GM12878 (cell line): ENCODE measurements at regions not wholly inside any gene's neighbourhood (a gene's known extent, or its start where the extent isn't known, plus 50 kb on each side); places are given as distances from the start of the nearest gene placed in this dataset.

Experiments
- ATAC-seq: fragments of 200-7000 bp; cut with Tn5 transposase; 3 replicates; pipeline ENCODE4 v1.9.1; 2020; ENCODE audit warnings: mild to moderate bottlenecking, moderate library complexity
- BruUV-seq: library from RNA; stranded (reverse); fragments of 400-500 nt; replicated peaks from 2 replicates; lab custom pipeline; 2021; lab: Mats Ljungman, UMichigan
- CTCF ChIA-PET: fragments of 300-600 bp; sonication (Branson Sonifier 250); formaldehyde crosslinking; extraction: SDS; loops from one replicate; lab custom pipeline; 2021; ENCODE audit warnings: inconsistent platforms; lab: Yijun Ruan, JAX
- POLR2A ChIA-PET: fragments of 350-600 bp; formaldehyde crosslinking; extraction: SDS; loops from one replicate; lab custom pipeline; 2021; ENCODE audit warnings: inconsistent platforms; lab: Charles Lee
- RAD21 ChIA-PET: fragments of 300-600 bp; sonication (Branson Sonifier 250); formaldehyde crosslinking; loops from one replicate; lab custom pipeline; 2023; ENCODE audit warnings: antibody characterized with exemption; ENCODE audit not compliant: unreplicated experiment; lab: Charles Lee
- SMC1A ChIA-PET: fragments of 300-600 bp; sonication (Branson Sonifier 250); formaldehyde crosslinking; loops from one replicate; lab custom pipeline; 2023; ENCODE audit not compliant: unreplicated experiment, uncharacterized antibody; lab: Charles Lee
- DNase-seq: peaks from one replicate; pipeline ENCODE4 v3.0.0-alpha.2; 2011; ENCODE audit warnings: low read depth, low spot score
- FAIRE-seq: peaks from 3 replicates; lab custom pipeline; 2011; peaks lifted over from hg19 to GRCh38; lab: Jason Lieb, UNC
- H2AFZ ChIP-seq: 2 replicates; pipeline ENCODE4 v1.6.0; 2011; ENCODE audit warnings: low read depth, low read length, control low read depth; ENCODE audit not compliant: control insufficient read depth
- H3K27ac ChIP-seq: 2 replicates; pipeline ENCODE4 v1.5.1; 2011; ENCODE audit warnings: control low read depth; ENCODE audit not compliant: control insufficient read depth, insufficient read depth
- H3K27me3 ChIP-seq, 2 experiments: replicated peaks in 1 of 2; 2 replicates each; pipeline versions ENCODE4 v1.6.0 to v1.6.1; 2011; ENCODE audit warnings: low read length in 1 of 2; ENCODE audit not compliant: control insufficient read depth in 2 of 2, insufficient read depth in 2 of 2
- H3K36me3 ChIP-seq, 2 experiments: 2 replicates each; pipeline ENCODE4 v1.5.1; 2011; ENCODE audit warnings: low read length in 1 of 2; ENCODE audit not compliant: control insufficient read depth in 2 of 2, insufficient read depth in 2 of 2
- H3K4me1 ChIP-seq: 2 replicates; pipeline ENCODE4 v1.6.1; 2011; ENCODE audit warnings: mild to moderate bottlenecking, low read length, moderate library complexity, mixed read lengths; ENCODE audit not compliant: control insufficient read depth, insufficient read depth
- H3K4me2 ChIP-seq: 2 replicates; pipeline ENCODE4 v1.6.0; 2011; ENCODE audit warnings: control low read depth; ENCODE audit not compliant: control insufficient read depth, insufficient read depth
- H3K4me3 ChIP-seq: fragments of 200-600 bp; sonication (generic); 2 replicates; pipeline ENCODE4 v1.5.1; 2016
- H3K79me2 ChIP-seq: 2 replicates; pipeline ENCODE4 v1.6.0; 2011; ENCODE audit warnings: low read length; ENCODE audit not compliant: control insufficient read depth, insufficient read depth
- H3K9ac ChIP-seq: 2 replicates; pipeline ENCODE4 v1.8.0; 2011; ENCODE audit warnings: low read length, control low read depth, mixed read lengths; ENCODE audit not compliant: control insufficient read depth, insufficient read depth
- H3K9me3 ChIP-seq: replicated peaks from 3 replicates; pipeline ENCODE4 v1.5.1; 2011; ENCODE audit warnings: mild to moderate bottlenecking, low read length; ENCODE audit not compliant: control insufficient read depth, insufficient read depth
- H4K20me1 ChIP-seq: 2 replicates; pipeline ENCODE4 v1.6.0; 2011; ENCODE audit not compliant: control insufficient read depth, insufficient read depth
- BCL3 ChIP-seq: IDR thresholded peaks from 2 replicates; pipeline ENCODE4 v1.6.1; 2011; ENCODE audit warnings: borderline replicate concordance, low read depth, mild to moderate bottlenecking, moderate library complexity, low read length; ENCODE audit not compliant: insufficient read depth, poor library complexity, severe bottlenecking
- BCLAF1 ChIP-seq: fragments of 450-650 bp; IDR thresholded peaks from 2 replicates; pipeline ENCODE4 v1.6.1; 2017; ENCODE audit warnings: antibody characterized with exemption, mild to moderate bottlenecking, moderate library complexity
- BMI1 ChIP-seq: fragments of 450-650 bp; IDR thresholded peaks from 2 replicates; pipeline ENCODE4 v1.6.1; 2016; ENCODE audit warnings: mild to moderate bottlenecking, moderate library complexity, borderline replicate concordance
- CBFB ChIP-seq: IDR thresholded peaks from 2 replicates; pipeline ENCODE4 v1.6.1; 2016; ENCODE audit warnings: antibody characterized with exemption, low read depth
- CHD1 ChIP-seq: IDR thresholded peaks from 2 replicates; pipeline ENCODE4 v1.6.1; 2012; ENCODE audit warnings: low read depth, low read length, improper control_type of control experiment
- CHD4 ChIP-seq: fragments of 200-600 bp; sonication (generic); IDR thresholded peaks from 2 replicates; pipeline ENCODE4 v1.6.1; 2016; ENCODE audit warnings: mild to moderate bottlenecking
- CREM ChIP-seq: IDR thresholded peaks from 2 replicates; pipeline ENCODE4 v1.6.1; 2014; ENCODE audit warnings: antibody characterized with exemption, low read depth
- IKZF1 ChIP-seq: fragments of 450-650 bp; conservative IDR thresholded peaks from 2 replicates; pipeline ENCODE4 v1.6.1; 2017; ENCODE audit warnings: antibody characterized with exemption, mild to moderate bottlenecking
- JUND ChIP-seq: IDR thresholded peaks from 2 replicates; pipeline ENCODE4 v1.6.1; 2012; ENCODE audit warnings: low read depth, mild to moderate bottlenecking, low read length, improper control_type of control experiment, moderate library complexity
- MTA3 ChIP-seq: IDR thresholded peaks from 2 replicates; pipeline ENCODE4 v1.6.1; 2012; ENCODE audit warnings: low read length, inconsistent platforms, borderline replicate concordance
- MXI1 ChIP-seq: fragments of 150-350 bp; IDR thresholded peaks from 2 replicates; pipeline ENCODE4 v1.6.1; 2011; ENCODE audit warnings: low read depth, mild to moderate bottlenecking, inconsistent platforms, low read length, improper control_type of control experiment
- NRF1 ChIP-seq: conservative IDR thresholded peaks from 2 replicates; pipeline ENCODE4 v1.6.1; 2011; ENCODE audit warnings: mild to moderate bottlenecking, low read depth, low read length, improper control_type of control experiment
- POU2F2 ChIP-seq: IDR thresholded peaks from 3 replicates; pipeline ENCODE4 v1.6.1; 2011; ENCODE audit warnings: low read depth, mild to moderate bottlenecking, low read length, borderline replicate concordance
- SMC3 ChIP-seq: IDR thresholded peaks from 2 replicates; pipeline ENCODE4 v1.6.1; 2011; ENCODE audit warnings: low read length, improper control_type of control experiment, borderline replicate concordance
- SUPT20H ChIP-seq: IDR thresholded peaks from 2 replicates; pipeline ENCODE4 v1.6.1; 2011; ENCODE audit warnings: low read depth, mild to moderate bottlenecking, low read length, moderate library complexity, borderline replicate concordance; ENCODE audit not compliant: control insufficient read depth
- ZNF622 ChIP-seq: fragments of 450-650 bp; IDR thresholded peaks from 2 replicates; pipeline ENCODE4 v1.6.1; 2017; ENCODE audit warnings: mild to moderate bottlenecking, inconsistent platforms
- ZSCAN29 ChIP-seq: fragments of 450-650 bp; IDR thresholded peaks from 2 replicates; pipeline ENCODE4 v1.6.1; 2017; ENCODE audit warnings: mild to moderate bottlenecking, moderate library complexity
- whole genome bisulfite sequencing: methylation state at CpG from one replicate; pipeline ENCODE4 v1.1.6; 2016; ENCODE audit warnings: low lambda C conversion rate; ENCODE audit not compliant: insufficient replicate concordance, insufficient coverage; ENCODE audit errors: missing lambda C conversion rate; 5-methylcytosine and 5-hydroxymethylcytosine counted together
- in situ Hi-C: fragments of 300-500 bp; cut with MboI; formaldehyde crosslinking; loops from 9 replicates; pipeline ENCODE4 v1.14.3; 2018; ENCODE audit warnings: mixed read lengths
- intact Hi-C: fragments of 100-400 bp; cut with micrococcal nuclease; formaldehyde crosslinking; loops from one replicate; pipeline ENCODE4 v1.14.2; 2022; ENCODE audit not compliant: unreplicated experiment

- Histone ChIP-seq H4K20me1 (no peaks in the 10 kb centered on the region), H3K4me3 (no peak overlapping the region), H3K9me3 (no peaks in the 10 kb centered on the region; the same call in 2 of the 3 replicates), H3K36me3 (no peaks in the 10 kb centered on the region), H3K4me1 (no peaks in the 10 kb centered on the region), H3K27ac (no peak overlapping the region), H3K27me3 (no peaks in the 10 kb centered on the region), H3K9ac (no peak overlapping the region), H3K4me2 (no peak overlapping the region), H3K79me2 (no peaks in the 10 kb centered on the region), H2AFZ (no peak overlapping the region)
- DNase-seq (no peak), ATAC-seq (no peak), FAIRE-seq (no peak)
- POLR2A ChIA-PET = no interaction called here
- 0% methylated on average over 1 of the region's 1 CpG for WGBS
- in situ Hi-C loops = no loop called here
- BruUV-seq = no TSS peak
- RAD21 ChIA-PET = no interaction called here
- SMC1A ChIA-PET = no interaction called here
- intact Hi-C loops = no loop called here
- TF ChIP-seq JUND (no peak), POU2F2 (no peak), ZNF622 (no peak), MXI1 (no peak), CREM (no peak), ZSCAN29 (no peak), CBFB (no peak), CHD1 (no peak)
- CTCF ChIA-PET = no interaction called here
Observed at GRCh38 chrX:46144566-46144965, 400.7 kb downstream of the ZNF674 start.

- Histone ChIP-seq H4K20me1 (no peaks in the 10 kb centered on the region), H3K27me3 (no peaks in the 10 kb centered on the region), H2AFZ (no peak overlapping the region), H3K4me1 (no peaks in the 10 kb centered on the region), H3K36me3 (no peaks in the 10 kb centered on the region), H3K79me2 (no peaks in the 10 kb centered on the region), H3K9me3 (no peaks in the 10 kb centered on the region; the same call in 2 of the 3 replicates), H3K9ac (no peak overlapping the region), H3K4me2 (no peak overlapping the region), H3K4me3 (no peak overlapping the region), H3K27ac (no peak overlapping the region)
- intact Hi-C loops = no loop called here
- no peak for FAIRE-seq
- BruUV-seq = no TSS peak
- ATAC-seq = no peak
- in situ Hi-C loops = no loop called here
- CTCF ChIA-PET = no interaction called here
- RAD21 ChIA-PET = no interaction called here
- 66% methylated on average over 2 of the region's 2 CpGs for WGBS
- SMC1A ChIA-PET = no interaction called here
- no peak for DNase-seq
- POLR2A ChIA-PET = no interaction called here
- TF ChIP-seq SUPT20H (no peak), SMC3 (no peak), MTA3 (no peak), CHD4 (no peak), POU2F2 (no peak), BCLAF1 (no peak), BMI1 (no peak), NRF1 (no peak), BCL3 (no peak), IKZF1 (no peak)
Observed at GRCh38 chrX:46140272-46140671, 404.9 kb downstream of the ZNF674 start.
